Osteoblast (primary cell): ENCODE measurements at regions not wholly inside any gene's neighbourhood (a gene's known extent, or its start where the extent isn't known, plus 50 kb on each side); places are given as distances from the start of the nearest gene placed in this dataset.

Experiments used
- DNase-seq: peaks from one replicate; pipeline ENCODE4 v3.0.0; 2011; ENCODE audit warnings: low spot score, mixed read lengths; ENCODE audit not compliant: insufficient read length; ENCODE audit errors: missing footprints
- H2AFZ ChIP-seq: 2 replicates; pipeline ENCODE4 v1.6.0; 2011; ENCODE audit warnings: mild to moderate bottlenecking, low read length
- H3K27ac ChIP-seq: 2 replicates; pipeline ENCODE4 v1.5.1; 2011; ENCODE audit warnings: mild to moderate bottlenecking, low read depth, low read length, moderate library complexity
- H3K27me3 ChIP-seq: 2 replicates; pipeline ENCODE4 v1.6.0; 2012; ENCODE audit warnings: mild to moderate bottlenecking, control low read depth, inconsistent platforms, low read length, moderate library complexity; ENCODE audit not compliant: insufficient read depth
- H3K36me3 ChIP-seq: 2 replicates; pipeline ENCODE4 v1.5.1; 2011; ENCODE audit warnings: mild to moderate bottlenecking, low read length, control low read depth, moderate library complexity; ENCODE audit not compliant: insufficient read depth
- H3K4me1 ChIP-seq: 2 replicates; pipeline ENCODE4 v1.5.1; 2011; ENCODE audit warnings: mild to moderate bottlenecking, low read length, control low read depth, moderate library complexity; ENCODE audit not compliant: insufficient read depth
- H3K4me2 ChIP-seq: 2 replicates; pipeline ENCODE4 v1.6.0; 2011; ENCODE audit warnings: mild to moderate bottlenecking, low read length; ENCODE audit not compliant: insufficient read depth
- H3K4me3 ChIP-seq: fragments of 200-600 bp; sonication (generic); 3 replicates; pipeline ENCODE4 v1.5.1; 2012; ENCODE audit warnings: mild to moderate bottlenecking, low read length, inconsistent platforms; ENCODE audit not compliant: insufficient read depth
- H3K79me2 ChIP-seq: 2 replicates; pipeline ENCODE4 v1.6.0; 2012; ENCODE audit warnings: mild to moderate bottlenecking, low read length, control low read depth, inconsistent platforms; ENCODE audit not compliant: insufficient read depth
- H3K9me3 ChIP-seq: 2 replicates; pipeline ENCODE4 v1.5.1; 2011; ENCODE audit warnings: low read depth, low read length, control low read depth
- H4K20me1 ChIP-seq: 2 replicates; pipeline ENCODE4 v1.6.0; 2012; ENCODE audit warnings: mild to moderate bottlenecking, low read length, control low read depth; ENCODE audit not compliant: insufficient read depth
- CTCF ChIP-seq: IDR thresholded peaks from 2 replicates; pipeline ENCODE4 v1.5.1; 2011; ENCODE audit warnings: mild to moderate bottlenecking, low read depth, low read length, moderate library complexity; ENCODE audit errors: extremely low read depth

DNA sequence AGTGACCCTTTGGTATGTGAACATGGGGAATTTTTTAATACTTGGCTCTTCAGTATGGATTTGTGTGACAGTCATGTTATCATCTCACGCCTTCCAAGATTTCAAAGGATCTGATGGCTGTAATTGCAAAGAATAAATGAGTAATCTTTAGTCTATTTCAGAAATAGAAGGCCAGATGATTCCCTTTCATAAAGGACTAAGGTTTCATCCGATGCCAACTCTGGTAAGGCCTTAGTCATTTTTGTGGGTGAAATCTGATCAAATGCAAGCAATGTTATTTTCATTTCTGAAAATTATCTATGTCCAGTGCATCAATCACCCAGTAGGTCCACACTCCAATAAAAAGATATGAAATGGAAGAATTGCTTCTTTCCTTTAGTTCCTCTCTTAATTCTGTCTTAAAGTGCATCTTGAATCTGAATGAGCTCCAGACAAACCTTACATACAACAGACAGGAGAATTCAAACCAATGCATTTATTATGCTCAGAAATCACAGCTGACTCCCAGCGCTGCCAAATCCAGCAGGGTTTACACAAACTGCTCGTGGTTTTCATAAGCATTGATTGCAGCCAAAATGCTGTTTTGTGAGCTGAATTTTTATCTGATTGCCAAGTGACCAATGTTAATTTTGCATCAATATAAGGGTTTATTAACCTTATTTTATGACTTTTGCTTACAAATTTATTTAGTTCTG is 565.2 kb upstream of the MARCKS start:
- Histone ChIP-seq H3K4me1 (peaks cover 30% of the 10 kb centered on the region), H3K4me2 (peak overlapping the region; percentile 32), H4K20me1 (no peaks in the 10 kb centered on the region), H3K27ac (peak overlapping the region; percentile 27), H3K9me3 (no peaks in the 10 kb centered on the region), H3K36me3 (no peaks in the 10 kb centered on the region), H2AFZ (no peak overlapping the region), H3K79me2 (no peaks in the 10 kb centered on the region), H3K27me3 (no peaks in the 10 kb centered on the region), H3K4me3 (no peak overlapping the region)
- no peak for DNase-seq
- no peak for TF ChIP-seq CTCF

DNA sequence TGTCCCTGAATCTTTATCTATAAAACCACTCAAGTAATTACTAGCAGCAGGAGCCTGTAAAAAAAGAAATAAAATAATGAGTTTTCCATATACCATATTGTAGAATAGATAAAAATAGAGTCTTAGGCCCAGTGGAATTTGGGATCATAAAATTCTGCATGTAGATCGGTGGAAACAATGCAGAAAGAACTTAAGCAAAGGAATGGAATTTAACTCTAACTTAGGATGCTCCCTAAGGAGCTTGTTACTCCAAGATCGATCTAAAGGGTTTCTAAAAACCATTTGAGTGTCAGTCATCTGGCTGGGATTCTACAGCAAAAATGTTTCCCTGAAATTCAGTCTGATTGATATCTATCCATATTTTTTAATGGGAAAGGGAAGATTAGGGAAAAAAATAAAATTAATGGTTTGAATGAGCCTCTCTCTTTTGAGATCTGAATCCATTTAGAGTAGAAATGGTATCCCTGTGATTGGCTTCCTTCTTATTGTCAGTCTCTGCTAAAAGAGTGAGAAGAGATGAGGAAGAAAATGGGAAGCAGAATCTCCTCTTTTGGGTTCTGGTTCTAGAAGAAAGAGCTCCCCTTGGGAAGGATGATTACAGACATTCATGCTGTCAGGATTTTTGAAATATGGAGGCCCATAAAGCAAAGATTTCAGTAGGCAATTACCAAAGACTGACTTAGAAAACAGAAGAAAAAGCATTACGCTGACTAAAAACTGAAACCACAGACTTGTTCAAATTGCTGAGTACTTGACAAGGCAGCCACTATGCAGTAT is 564.3 kb upstream of the MARCKS start:
- no peaks in the 10 kb centered on the region for H3K36me3 ChIP-seq
- peak overlapping the region; percentile 58 for H3K27ac ChIP-seq
- no peaks in the 10 kb centered on the region for H3K79me2 ChIP-seq
- H3K4me2 ChIP-seq = peak overlapping the region; percentile 32
- peaks cover 30% of the 10 kb centered on the region for H3K4me1 ChIP-seq
- no peaks in the 10 kb centered on the region for H4K20me1 ChIP-seq
- peak overlapping the region; percentile 69 for H2AFZ ChIP-seq
- DNase-seq = no peak
- no peaks in the 10 kb centered on the region for H3K9me3 ChIP-seq
- no peak for TF ChIP-seq CTCF
- no peak overlapping the region for H3K4me3 ChIP-seq
- H3K27me3 ChIP-seq = no peaks in the 10 kb centered on the region

GRCh38 chr6:113293423-113293740 is 563.8 kb upstream of the MARCKS start:
- Histone ChIP-seq H3K27ac (peak overlapping the region; percentile 58), H3K4me1 (peaks cover 30% of the 10 kb centered on the region), H3K4me3 (no peak overlapping the region), H2AFZ (no peak overlapping the region), H3K79me2 (no peaks in the 10 kb centered on the region), H4K20me1 (no peaks in the 10 kb centered on the region), H3K27me3 (no peaks in the 10 kb centered on the region), H3K36me3 (no peaks in the 10 kb centered on the region), H3K9me3 (no peaks in the 10 kb centered on the region), H3K4me2 (peak overlapping the region; percentile 32)
- no peak for DNase-seq
- TF ChIP-seq CTCF = no peak

DNA sequence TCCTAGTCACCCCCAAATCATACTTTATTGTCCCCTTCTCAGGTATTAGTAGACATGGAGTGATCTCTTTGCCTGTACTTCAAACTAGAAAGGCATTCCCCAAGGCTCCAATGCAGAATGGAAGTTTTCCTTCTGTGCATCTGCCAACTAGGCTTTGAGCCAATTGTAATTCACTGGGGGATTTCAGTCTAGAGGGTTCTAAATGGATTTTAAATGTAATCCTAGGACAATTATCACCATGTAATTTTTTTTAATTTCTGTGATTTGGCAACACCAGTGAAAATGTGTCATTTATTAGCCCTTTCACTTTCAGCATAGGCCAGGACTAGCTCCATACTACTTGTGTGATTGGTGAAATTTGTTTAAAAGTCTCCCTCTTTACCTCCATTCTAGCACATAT is 557.6 kb upstream of the MARCKS start:
- H3K27ac ChIP-seq = no peak overlapping the region
- no peaks in the 10 kb centered on the region for H3K79me2 ChIP-seq
- peak overlapping the region; percentile 61 for H2AFZ ChIP-seq
- no peaks in the 10 kb centered on the region for H3K27me3 ChIP-seq
- DNase-seq = no peak
- no peak for TF ChIP-seq CTCF
- H3K4me1 ChIP-seq = peaks cover 16% of the 10 kb centered on the region
- H4K20me1 ChIP-seq = no peaks in the 10 kb centered on the region
- no peak overlapping the region for H3K4me2 ChIP-seq
- H3K9me3 ChIP-seq = no peaks in the 10 kb centered on the region
- H3K4me3 ChIP-seq = no peak overlapping the region
- no peaks in the 10 kb centered on the region for H3K36me3 ChIP-seq
